Activated CD8-positive, alpha-beta memory T cell treated with anti-CD3 and anti-CD28 coated beads for 48 hours (primary cell): ENCODE measurements at regions not wholly inside any gene's neighbourhood (a gene's known extent, or its start where the extent isn't known, plus 50 kb on each side); places are given as distances from the start of the nearest gene placed in this dataset.
A peak's percentile ranks its signal among the peaks of the same experiment; 100 is the strongest.

Experiments used
- DNase-seq, 3 experiments: peaks; one replicate each; pipeline ENCODE4 v3.0.0-alpha.2; 2020; ENCODE audit warnings: low read depth in 2 of 3, low spot score in 2 of 3

DNA sequence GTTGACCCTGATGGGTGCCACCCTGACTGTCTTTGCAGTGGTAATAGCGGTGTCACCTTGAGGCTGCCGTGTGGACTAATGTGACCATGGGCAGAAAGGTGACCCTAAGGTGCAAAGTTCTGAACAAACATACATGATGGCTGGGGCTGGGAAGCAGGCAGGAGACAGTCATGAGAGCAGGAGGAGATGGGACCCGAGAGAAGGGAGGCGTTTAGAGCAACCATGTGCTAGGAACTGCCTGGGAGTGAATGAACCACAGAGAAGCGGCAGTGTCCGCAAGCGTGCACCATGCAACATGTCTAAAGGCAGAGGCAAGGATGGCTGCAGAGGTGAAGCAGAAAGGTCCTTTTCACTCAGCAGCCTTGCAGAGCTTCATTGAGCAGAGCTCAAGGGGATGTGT is 113.1 kb upstream of the GDF10 start:
- no peak for DNase-seq

DNA sequence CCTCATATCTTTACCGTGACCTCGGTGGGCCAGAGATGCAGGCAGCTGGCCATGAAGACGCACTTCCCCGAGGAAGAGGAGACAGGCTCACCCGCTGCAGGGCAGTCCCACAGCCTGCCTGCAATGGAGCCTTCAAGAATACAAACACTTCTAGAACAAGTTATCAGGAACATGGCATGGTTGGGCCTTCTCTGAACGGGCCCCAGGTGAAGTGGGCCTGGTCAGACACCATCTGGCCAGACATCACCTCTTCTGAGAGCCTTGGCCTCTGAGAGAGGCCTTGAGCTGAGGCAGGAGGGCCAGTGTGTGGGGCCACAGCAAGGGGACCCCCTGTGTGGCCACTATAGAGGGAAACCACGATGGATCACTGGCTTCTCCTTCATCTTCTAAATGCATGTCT is 112.4 kb upstream of the GDF10 start:
- DNase-seq: no peak

DNA sequence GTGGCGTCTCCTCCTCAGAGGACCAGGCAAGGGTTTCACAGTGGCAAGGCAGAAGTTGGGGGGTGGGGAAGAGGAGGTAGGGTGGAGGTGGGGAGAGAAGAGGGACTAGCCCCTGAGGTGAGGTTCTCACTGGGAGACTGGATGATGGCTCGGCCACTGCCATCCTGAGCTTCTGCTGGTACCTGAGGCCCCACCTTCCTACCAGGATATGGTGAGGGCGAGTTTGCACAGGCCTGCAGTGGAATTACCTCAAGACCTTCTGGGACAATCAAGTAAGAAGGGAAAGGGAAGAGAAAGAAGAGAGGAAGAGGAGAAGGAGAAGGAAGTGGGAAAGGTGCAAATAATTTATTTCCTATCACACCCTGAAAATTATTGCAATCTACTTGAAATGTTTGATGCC is 111.8 kb upstream of the GDF10 start:
- DNase-seq: no peak

DNA sequence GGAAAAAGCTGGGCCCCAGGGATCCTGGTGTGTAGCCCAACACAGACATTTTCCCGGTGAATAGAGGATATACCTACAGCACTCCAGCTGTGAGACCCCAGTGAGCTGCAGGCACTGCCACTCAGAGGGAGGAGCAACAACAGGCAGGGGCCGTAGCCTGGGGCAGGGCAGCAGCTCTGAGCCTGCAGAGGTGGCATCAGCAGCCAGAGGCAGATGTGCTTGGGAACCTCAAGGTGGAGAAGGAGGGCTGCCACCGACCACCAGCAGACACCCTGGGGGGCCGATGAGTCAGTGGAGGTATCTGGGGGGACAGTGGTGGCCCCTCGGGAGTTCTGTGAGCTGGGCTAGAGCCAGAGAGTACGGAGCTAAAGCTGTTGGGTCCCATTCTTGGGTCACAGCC is 110.2 kb upstream of the GDF10 start:
- no peak for DNase-seq

DNA sequence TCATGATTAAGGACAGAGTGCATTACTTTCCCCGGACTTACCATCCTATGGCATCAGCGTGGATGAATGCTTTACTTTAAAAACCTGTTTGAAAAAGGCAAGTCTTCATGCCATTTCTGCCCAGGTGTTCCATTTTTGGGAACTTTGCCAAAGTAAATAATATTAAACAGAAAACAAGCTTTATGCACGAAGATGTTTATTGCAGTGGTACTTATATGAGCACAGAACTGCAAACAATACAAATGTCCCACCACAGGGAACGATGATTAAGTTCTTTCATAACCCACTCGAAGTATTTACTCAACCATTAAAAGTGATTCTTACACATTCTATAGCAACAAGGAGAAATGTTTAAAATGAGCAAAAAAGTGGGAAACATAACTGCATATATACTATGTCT is 109.7 kb upstream of the GDF10 start:
- DNase-seq: no peak

GRCh38 chr10:47190802-47191450 is 109.1 kb upstream of the GDF10 start:
- DNase-seq: no peak

DNA sequence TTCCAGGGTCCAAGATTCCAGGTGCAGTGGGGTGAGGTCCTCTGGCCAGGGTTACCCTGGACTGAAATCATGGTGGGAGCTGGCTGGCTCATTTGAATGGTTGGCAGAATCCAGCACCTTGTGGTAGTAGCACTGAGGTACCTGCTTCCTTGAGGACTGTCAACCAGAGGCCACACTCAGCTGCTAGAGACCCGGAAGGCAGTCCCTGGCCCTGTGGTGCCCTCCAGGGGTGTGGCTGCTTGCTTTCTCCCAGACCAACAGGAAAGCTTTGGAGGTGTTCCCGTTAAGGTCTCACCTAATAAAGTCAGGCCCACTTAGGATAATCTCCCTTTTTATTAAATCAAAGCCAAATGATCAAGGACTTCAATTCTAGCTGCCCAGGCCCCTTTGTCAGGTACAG is 107.7 kb upstream of the GDF10 start:
- DNase-seq: no peak

GRCh38 chr10:47193666-47194065 is 106.3 kb upstream of the GDF10 start:
- no peak for DNase-seq

DNA sequence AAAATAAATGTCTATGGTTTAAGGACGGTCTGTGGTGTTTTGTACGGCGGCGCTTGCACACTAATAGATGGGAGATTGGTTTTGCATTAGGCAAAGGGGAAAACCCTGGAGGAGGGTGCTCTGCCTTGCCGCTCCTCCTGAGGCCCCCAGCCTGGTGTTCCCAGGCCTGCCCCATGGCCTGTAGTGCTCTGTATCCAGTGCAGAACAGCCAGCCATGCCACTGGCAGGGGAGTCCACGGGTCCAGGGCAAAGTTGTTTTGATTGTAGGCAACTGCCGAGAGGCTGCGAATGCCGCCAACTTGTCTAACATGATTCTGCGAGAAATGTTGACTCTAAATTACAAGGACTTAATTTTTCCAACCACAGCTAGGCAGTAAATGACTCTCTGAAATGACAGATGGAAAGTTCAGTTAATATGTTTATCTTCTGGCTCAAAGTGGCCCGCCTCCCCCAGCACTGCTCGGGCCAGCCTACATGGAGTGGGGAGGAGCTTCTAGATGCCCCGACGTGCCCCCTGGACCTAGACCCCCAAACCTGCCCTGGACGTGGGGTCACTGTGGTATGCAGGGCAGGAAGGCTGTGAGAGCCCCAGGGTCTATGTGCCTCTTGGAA is 104.6 kb upstream of the GDF10 start:
- peak in 1 of 3 experiments; percentile 14 for DNase-seq

DNA sequence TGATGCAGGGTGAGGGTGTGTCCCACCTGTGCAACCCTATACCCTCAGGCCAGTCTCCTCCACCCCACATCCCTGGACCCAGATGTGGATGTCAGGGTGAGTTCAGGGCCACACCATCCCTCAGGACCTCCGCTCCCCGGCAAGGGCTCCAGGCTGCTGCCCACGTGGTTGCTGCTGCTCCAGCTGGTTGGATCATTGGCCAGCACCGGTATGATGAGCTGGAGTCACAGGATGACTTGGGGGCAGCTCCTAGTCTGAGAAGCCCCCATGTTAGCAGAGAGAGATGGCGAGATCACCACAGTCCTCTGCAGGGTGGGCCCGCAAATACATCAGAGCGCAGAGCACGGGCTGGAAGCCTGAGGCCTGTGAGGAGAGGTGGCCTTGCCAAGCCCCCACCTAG is 103.3 kb upstream of the GDF10 start:
- no peak for DNase-seq

GRCh38 chr10:47198221-47198620 is 101.8 kb upstream of the GDF10 start:
- no peak for DNase-seq

DNA sequence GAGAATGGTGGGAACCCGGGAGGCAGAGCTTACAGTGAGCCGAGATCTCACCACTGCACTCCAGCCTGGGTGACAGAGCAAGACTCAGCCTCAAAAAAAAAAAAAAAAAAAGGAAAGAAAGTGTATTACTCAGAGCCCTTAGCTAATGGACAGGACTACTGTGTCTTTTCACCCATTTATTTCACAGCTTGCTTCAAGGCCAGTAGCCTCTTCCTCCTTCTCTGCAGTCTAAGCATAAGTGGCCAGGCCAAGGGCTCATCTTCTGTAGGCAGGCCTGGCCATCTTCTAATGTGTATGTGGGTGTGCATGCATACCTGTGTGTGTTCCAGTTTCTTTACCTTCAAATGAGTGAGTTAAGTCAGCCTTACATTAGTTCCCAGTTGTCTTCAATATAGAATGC is 94.8 kb upstream of the GDF10 start:
- DNase-seq: no peak

DNA sequence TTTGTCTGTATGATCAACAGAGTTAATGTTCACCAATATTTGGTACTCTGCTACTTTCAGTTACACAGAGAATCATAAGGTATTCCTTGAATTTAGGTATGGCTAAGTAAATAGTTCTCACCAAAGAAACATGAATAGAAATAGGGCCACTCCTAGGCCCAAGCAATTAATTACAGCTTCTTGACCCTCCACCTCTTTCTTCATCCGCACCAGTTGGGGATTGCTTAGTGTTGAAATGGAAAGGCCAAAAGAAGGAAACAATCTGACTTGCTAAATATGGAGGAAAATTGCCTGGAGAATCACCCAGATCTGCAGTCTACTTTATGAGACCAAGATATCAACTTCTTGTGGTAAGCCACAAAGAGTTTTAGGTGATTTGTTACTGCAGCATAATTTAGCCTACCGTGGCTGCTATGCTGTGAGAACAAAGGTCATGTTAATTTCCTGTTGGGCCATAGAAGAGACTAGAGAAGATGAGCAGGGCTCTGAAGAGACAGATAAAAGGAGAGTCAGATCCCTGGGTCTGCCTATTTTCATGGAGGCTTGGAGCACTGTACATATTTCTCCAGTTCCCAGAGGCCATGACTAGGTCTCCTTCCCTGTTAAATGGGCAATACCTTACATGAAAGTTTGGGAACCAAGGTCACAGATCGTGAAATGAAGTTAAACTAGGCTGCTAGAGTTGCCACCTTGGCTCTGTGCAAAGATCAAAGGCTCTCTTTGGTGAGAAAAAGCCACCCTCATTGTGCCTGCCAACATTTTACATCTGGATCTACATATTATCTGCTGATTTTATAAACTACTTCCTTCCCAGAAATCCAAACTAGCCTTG is 93.3 kb upstream of the GDF10 start:
- no peak for DNase-seq

DNA sequence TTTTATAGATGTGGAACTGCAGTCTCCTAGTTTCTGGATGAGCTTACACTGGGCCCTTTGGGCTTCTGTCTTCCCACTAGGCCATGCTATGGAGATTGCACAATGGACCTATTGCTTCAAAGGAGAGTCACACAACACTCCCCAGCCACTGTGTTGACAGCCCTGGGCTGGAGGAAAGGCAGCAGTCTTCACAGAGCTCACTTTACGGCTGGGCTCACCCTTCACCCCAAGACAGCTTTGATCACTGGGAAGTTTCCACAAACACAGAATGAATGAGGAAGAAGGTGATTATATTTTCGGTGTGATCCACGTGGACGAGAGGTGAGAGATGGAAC is 92.7 kb upstream of the GDF10 start:
- no peak for DNase-seq

- no peak for DNase-seq
Observed at GRCh38 chr10:47207894-47208469, 92.0 kb upstream of the GDF10 start.

DNA sequence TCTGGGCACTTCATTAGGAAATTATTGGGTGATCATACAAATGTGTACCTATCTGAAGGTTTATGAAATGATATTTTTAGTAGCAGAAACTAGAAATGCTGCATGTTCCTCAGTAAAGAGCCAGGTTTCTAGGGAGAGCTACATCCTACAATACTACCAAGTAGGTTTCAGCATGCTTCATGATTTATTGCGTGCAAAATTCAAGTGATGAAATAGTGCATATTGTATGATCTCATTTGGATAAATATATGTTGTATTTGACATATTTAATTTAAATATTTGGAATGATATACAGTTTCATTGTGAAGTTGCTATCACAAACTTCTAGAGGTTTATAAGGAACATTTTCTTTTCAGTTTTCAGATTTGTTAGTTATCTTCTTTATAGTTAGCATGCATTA is 90.5 kb upstream of the GDF10 start:
- DNase-seq: no peak

- no peak for DNase-seq
Observed at GRCh38 chr10:47214520-47214919, 85.5 kb upstream of the GDF10 start.

- DNase-seq: no peak
Observed at GRCh38 chr10:47217113-47217512, 82.9 kb upstream of the GDF10 start.

DNA sequence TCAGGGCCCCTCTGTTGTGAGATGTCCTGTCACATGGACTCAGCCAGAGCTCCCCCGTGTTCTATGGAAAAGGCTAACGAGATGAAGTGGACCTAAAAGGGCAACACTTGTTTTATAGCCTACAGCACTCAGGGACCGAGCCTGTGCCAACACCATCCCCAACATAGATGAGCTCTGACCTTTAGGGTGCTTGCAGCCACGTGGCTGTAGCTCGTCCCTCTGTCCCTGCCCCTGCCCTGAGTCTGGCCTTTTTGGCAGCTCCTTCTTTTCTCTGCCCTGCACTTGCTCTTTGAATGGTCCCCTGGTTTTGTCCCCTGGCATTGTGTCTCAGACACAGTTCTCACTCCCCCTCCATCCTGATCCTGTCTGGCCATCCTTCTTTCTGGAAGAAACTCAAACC is 81.2 kb upstream of the GDF10 start:
- no peak for DNase-seq

- no peak for DNase-seq
Observed at GRCh38 chr10:47222461-47222860, 77.5 kb upstream of the GDF10 start.

- no peak for DNase-seq
Observed at GRCh38 chr10:47223236-47223635, 76.8 kb upstream of the GDF10 start.

DNA sequence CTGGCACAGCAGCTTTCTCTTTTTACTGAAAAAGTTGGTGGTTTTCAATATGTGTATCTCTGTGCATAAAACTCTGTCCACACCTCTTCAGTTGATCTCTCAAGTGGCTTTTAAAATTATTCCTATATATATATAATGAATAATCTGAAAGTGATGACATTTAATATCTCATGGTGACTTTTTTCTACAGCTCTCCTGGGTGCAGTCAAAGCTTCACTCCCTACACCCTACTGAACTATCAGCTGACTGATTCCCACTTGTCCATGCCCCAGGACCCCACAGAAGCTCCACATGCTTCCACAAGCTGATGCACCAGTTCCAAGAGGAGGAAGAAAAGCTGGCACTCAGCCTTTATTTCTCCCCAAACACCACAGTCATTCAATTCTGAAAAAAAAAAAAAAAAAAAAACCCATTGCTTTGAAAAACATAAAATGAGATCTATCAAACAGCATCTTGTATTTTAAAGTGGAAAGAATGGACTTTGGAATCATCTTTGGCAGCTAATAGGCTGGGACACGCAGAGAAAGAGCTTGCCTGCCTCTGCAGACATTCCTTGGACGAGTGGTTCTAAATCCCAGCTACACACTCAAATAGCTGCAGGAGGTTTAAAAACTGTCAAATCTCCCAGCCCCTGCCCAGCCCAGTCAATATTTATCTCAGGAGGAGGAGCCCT is 75.3 kb upstream of the GDF10 start:
- no peak for DNase-seq
